Left cardiac atrium (tissue), 4 donors: ENCODE measurements at regions not wholly inside any gene's neighbourhood (a gene's known extent, or its start where the extent isn't known, plus 50 kb on each side); places are given as distances from the start of the nearest gene placed in this dataset.

ENCODE experiments used
- ATAC-seq, 2 donors: fragments of 200-7000 bp; cut with Tn5 transposase; one replicate each; pipeline ENCODE4 v1.9.1; 2020; ENCODE audit warnings: mild to moderate bottlenecking in 2 of 2, moderate library complexity in 2 of 2
- DNase-seq: peaks from one replicate; pipeline ENCODE4 v3.0.0-alpha.2; 2020
- intact Hi-C, 2 donors: fragments of 100-400 bp; cut with DNase I; formaldehyde crosslinking; loops; one replicate each; pipeline versions ENCODE4 v1.14.1 to v1.15.1; 2022 to 2023
- donor health status: DM: no; HTN: yes; CAD: no.
- donor health status: DM: no; HTN: yes; CAD: no; lungs with severe emphysema.
- donor health status: DM: yes; HTN: yes; CAD: no.
- donor health status: Dilated cardiomyopathy.

DNA sequence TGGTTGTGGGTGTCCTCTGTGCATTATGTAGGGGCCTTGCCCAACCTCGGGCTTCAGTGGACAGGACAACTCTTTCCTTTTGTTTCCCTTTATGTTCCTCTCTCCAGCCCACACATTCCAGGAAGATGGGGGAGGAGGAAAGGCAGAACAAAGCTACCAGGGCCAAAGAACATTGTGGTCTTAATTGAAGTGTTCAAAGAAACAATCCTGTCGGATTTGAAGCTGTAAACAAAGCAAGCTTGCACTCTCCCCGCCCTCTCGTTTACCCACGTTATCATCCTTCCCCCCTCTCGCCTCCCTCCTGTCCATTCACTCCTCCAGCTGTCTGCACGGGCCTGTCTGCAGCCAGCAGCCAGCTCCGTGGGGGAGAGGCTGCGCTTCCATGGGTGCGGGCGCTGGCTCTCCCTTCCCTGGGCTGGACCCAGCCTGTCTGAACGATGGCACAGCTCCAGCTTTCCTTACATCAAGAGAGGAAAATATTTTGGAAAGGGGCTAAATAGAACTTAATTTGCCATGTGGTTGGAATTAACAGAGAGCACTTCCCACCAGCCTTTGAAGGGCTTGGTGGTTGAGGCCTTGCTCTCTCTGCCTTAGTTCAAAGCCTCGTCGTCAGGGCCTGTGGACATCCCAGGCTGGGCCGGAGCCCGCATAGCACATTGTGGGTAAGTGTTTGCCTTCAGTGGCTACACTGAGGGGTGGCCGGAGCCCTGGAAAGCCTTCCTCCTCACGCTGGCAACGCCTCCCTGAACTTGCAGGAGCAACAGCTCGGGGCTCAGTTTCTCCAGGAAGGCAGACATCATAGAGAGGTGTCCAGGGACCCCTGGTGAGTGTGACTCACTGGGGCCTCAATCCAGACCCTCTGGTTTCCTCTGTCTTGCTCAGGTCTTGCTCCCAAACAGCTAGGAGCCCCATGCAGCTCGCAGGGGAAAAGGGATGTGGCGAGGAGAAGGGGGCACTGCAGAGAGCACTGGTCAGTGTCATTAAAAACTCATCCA, 60.6 kb upstream of the HS6ST1 start:
- intact Hi-C loops, result no loop called here
- DNase-seq, result peak; percentile 59
- peak; percentile 86 to 93 for ATAC-seq

DNA sequence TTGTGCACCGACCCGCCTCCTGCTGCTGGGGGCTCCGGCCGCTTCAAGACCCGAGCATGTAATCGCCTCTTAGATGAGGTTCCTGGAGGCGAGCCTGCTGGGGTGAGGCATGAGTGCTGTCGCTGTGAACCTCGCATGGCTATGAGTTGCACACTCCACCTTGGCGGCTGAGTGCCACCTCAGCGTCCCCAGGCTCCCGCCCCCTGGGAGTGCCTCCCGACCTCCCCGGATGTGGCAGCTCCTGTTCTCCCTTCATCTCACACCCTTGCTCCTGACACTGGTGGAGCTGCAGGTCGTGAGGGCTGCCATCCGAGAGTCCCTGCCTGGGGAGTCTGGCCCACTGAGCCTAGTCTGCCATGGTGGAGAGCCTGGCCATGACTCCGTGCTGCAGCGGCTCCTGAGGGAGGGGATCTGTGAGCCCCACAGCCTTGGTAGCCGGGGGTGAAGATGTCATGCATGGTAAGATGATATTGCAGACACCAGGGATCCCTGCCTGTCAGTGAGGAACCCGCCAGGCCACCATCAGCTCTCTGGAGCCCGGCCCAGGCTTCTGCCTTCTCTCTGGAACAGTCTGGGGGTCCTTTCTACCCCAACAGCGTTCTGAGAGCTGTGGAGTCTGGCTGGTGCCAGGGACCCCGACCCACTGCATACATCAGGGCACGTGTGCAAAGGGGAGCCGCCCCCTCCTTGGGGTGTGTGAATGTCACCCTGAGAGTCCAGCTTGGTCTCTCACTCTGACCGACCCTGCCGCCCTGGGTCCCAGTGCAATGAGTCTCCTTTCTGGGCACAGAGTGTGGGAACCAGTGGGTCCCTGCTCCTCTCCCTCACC, 61.6 kb upstream of the HS6ST1 start:
- intact Hi-C loops, result no loop called here
- ATAC-seq (no peak), DNase-seq (no peak)

DNA sequence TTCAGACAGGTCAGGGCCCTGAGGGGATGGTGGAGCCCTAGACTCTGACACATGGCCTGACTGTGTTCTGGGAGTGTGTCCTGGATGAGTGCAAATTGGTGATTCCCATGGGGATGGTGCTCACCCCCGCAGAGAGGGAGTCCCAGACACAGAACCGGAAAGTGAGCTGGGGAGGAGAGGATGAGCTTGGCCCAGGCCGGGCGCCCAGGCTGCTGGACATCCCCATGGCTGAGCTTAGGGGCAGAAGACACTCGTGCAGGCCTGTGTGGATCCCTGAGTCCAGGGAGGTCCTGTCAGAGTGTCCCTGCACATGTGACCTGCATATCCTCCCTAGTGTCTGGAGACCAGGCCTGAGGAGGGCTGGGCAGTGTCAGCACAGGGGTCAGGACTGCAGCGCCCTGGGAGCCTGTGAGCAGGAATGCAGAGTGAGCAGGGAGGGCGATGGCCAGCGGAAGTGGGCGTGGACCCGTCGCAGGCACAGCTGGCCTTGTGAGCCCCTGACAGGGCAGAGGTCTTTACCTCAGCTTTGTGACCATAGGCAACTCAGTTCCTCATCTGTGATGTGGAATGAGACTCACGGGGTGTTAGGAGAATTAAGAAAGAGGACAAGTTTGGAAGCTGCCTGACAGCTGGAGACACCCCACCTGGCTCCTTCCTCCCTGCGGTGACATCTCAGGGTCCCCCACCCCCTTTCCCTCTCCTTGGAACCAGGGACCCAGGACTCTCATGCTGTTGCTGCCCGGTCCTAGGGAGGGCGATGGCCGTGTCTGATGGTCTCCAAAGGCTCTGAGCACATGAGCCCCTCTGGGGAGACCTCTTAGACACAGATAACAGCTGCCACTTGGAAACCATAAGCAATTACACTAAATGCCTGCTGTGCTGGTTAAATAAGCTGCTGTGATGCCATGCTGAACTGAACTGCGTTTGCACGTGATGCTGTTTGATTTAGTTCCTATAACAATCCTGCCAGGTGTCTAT, 62.6 kb upstream of the HS6ST1 start:
- ATAC-seq (no peak), DNase-seq (no peak)
- intact Hi-C loops, result no loop called here

DNA sequence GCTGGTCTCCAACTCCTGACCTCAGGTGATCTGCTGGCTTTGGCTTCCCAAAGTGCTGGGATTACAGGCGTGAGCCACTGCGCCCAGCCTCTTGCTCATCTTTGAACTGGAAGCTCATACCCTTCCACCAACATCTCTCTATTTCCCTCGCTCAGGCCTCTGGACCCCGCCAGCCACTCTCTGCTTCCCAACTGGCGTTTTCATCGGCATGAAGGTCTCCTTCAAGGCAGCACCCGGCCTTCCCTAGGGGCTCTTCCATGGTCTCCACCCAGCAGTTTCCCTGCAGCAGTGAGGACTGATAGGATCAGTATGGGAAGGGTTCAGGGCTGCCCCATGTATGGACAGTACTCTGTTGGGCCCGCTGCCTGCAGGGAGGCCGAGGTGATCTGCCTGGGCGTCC, 65.8 kb upstream of the HS6ST1 start:
- intact Hi-C loops, result no loop called here
- no peak for DNase-seq
- no peak for ATAC-seq

DNA sequence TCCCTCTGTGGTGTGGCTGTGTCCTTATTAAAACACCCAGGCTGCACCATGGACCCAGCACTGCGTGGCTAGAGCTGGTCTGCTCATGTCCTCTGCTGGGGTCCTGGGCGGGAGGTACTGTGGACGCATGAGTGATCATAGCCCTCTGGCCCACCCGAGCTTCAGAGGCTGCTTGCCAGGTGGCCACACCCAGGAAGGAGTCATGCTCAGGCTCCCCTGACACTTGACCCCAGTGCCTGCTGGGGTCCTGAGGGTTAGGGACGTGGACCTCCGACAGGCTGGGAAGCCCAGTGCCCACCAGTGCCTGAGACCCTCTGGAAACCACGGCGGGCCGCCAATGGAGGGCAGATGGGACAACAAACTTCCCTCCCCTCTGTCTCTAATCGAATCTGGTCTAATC, 66.3 kb upstream of the HS6ST1 start:
- no peak for DNase-seq
- intact Hi-C loops, result no loop called here

DNA sequence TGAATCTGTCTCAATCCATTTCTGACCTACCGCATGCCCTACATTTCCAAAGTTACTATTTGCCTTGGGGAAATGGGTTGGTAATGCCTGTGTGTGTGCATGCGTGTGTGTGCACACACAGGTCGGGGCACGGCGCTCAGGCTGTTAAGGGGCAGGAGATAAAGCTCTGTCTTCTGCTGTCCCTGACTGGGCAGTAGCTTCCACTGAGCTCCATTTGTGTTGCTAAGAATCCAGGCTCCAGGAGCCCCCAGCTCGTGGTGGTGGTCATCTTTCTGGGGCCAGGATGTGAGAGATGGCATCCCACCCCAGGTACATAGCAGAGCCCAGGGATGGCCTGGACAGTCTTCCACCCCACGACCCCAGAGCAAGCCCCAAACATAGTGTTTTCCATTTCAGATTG, 66.7 kb upstream of the HS6ST1 start:
- ATAC-seq (no peak), DNase-seq (no peak)
- intact Hi-C loops, result no loop called here

More for the DNA sequence above, 66.3 kb upstream of the HS6ST1 start:
- no peak for ATAC-seq

DNA sequence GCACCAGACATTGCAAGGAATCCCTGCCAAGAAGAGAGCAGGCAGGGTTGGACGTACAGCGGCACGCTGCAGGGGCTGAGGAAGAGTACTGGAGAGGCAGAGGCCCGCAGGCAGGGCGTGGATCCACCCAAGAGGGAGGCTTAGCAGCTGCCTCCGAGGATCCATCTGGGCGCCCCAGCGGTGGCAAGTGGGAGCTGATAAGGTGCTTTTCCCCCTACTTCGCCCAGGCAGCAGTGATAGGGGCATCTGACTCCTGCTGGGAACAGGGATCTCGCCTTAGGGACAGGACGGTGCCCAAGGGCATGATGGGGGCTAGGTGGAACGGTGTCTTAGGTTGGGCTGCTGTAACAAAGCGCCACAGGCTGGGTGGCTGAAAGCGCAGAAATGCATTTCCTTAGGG, 67.4 kb upstream of the HS6ST1 start:
- intact Hi-C loops, result no loop called here
- DNase-seq, result no peak
- no peak for ATAC-seq

DNA sequence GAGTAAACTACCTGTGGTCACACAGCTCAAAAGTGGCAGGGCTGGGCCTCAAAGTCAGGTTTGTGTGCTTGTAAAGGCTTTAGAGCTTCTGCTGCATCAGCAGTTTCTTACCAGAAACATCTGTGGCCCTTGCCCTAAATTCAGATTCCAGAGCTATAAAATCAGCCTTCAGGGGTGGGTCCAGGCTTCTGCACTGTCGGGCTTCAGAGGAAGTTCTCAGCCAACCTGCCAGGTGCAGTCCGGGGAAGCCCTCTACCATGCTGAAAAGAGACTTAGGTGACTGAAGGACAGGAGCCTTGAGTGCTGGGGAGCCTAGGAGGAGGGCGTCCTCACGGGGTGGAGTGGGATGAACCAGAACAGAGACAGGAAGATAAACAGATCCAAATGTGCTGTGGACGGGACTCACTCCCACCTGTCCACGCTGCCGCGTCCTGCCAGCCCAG, 69.9 kb upstream of the HS6ST1 start:
- ATAC-seq (no peak), DNase-seq (no peak)
- intact Hi-C loops, result no loop called here

DNA sequence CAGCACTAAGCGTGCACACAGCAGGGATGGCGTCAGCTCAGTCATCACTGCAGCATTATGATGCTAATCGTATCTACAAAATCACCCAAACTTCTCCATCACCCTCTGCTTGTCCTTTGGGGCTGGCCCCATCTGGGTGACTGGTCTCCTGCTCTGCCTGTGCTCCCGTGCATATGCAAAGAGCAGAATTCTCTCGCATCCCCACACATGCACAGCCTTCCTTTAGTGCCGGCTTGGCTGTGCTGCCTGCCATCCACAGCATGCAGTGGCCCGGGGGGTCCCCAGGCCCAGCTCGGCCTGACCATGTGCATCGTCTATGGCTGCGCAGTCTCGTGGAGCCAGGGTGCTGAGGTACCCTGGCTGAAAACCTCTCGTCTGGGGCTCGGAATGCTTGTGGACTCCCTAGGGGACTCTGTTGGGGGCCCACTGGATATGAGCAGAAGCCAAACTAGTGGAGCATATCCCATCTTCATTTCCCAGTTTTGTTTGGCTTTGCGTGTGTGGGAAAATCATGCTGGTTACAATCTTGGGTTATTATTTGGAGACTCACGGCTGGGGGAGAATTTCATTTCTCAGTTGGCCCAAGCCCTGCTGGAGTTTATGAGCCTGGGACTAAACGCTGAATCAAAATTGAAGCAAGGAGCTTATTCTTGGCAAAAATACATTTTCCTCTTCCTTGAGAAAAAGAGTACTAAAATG, 70.9 kb upstream of the HS6ST1 start:
- DNase-seq, result no peak
- peak in 1 of 2 donors; percentile 73 for ATAC-seq
- intact Hi-C loops, result no loop called here

DNA sequence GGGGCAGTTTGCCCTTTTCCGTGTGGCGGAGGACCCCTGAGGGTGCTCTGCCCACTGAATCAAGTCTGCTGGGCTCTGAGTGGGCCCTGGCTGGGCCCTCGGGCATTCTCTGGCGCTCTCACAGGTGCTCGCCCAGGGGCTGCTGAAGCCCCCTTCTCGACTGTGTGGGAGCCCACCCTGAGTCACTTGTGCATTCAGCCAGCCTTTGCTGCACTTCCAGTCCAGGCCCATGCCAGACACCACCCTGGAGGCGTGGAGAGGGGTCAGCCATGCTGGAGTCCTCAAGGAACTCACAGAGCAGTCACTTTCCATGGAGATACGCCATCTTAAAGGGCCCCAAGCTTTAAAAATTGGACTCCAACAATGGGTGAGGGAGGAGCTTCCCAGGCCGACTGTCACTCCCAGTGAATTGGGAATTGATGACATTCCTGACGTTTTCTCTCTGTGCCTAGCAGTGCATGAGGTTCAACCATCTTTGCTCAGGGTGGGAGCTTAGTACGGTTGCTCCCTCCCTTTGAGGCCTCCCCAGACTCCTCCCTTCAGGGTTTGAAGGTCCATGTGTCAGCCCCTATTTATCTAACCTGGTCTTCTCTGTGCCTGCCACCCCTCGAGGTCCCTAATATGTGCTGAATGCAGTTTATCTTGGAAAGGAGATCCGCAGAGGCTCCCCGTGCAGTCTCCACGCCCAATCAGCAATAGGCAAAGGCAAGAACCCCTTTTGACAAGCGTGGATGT, 71.8 kb upstream of the HS6ST1 start:
- ATAC-seq (peak in 1 of 2 donors; percentile 18), DNase-seq (no peak)
- intact Hi-C loops, result no loop called here

DNA sequence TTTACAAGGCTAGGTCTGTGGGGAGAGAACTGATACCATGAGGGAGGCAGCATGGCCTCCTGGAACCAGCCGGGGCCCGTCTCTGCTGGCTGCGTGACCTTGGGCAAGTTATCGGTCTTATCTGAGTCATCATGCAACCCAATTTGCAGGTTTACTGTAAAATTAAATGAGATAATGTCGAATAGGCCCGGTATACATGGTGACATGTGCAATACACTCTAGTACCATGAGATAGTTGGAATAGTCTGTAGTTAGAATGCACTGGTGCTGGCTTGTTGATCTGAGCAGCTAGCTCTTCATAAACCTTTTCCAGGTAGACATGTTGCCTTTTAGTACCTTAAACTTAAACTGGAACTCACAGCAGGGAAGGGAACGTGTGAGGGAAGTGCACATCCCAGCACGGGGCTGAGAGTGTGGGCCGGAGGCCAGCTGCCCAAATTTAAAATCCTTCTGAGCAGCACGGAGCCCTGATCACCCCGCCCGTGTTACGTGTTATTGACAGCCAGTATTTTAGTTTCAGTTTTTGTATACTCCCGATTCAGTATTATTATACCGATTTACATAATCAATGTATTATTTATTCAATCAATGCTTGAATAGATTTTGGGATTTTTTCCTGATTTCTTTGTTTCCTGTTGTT, 72.4 kb upstream of the HS6ST1 start:
- ATAC-seq (no peak), DNase-seq (no peak)
- intact Hi-C loops, result no loop called here

DNA sequence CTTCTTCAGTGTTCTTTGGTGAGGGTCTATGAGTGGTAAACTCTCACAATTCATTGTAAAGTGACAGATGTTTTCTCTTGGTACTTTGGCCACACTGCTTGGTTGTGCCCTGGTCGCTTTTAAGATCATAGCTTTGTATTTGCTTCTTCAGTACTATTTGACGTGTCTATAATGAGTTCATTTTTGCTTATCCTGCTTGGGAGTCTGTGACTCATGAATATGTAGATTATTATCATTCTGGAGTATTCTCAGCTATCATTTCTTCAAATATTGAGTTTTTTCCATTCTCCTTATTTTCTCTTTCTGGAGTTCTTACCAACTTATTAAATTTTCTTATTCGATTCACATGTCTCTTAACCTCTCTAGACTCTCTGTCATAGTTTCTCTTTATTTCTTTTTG, 73.0 kb upstream of the HS6ST1 start:
- DNase-seq (no peak), ATAC-seq (no peak)
- intact Hi-C loops, result no loop called here

DNA sequence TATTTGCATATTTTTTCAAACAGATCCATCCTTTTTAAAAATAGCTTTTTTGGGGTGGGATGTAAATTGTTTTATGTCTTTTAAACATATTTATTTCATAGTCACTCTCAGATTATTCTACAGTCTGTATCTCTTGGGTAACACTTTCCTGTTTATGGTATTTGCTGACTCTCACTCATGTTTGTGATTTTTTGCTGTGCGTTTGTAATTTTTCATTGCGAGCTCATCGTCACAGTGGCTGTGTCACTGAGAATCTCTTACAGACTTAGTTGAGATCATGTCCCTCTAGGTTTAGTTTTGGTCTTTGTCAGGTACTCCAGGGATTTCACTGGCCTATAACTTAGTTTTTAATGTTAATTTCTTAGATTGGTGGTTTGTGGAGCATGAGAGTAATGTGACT, 73.5 kb upstream of the HS6ST1 start:
- intact Hi-C loops, result no loop called here
- DNase-seq (no peak), ATAC-seq (no peak)

DNA sequence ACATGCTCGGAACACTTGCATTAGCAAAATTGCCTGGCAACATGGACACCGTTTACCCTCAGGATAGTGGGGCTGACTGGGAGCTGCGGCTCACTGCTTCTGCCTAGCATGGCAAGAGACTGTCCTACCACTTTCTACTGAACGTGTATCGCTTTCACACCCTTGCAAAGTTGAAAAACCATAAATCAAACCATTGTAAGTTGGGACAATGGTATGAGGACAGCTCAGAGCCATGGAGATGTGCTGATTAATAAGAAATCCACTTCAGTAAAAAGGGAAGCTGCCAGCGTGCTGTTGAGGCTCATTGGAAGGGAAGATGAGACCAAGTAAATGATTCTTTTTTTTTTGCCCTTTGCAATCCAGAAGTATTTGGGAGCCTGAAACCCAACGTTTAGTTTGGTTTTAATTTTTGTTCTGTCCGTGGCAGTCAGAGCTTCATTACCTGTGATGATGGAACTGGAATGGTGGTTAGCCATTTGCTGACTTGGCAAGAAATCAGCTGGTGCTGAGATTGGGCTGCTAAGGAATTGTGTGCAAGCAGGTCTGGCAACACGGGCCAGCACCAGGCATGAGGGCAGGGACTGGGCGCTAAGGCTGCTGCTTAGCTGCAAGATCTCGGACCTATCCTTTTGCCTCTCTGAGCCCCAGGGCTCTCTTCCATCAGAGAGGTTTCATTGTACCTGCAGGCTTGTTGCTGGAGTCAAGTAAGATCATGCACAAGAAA, 75.5 kb upstream of the HS6ST1 start:
- ATAC-seq, result no peak
- intact Hi-C loops, result no loop called here
- DNase-seq, result no peak

DNA sequence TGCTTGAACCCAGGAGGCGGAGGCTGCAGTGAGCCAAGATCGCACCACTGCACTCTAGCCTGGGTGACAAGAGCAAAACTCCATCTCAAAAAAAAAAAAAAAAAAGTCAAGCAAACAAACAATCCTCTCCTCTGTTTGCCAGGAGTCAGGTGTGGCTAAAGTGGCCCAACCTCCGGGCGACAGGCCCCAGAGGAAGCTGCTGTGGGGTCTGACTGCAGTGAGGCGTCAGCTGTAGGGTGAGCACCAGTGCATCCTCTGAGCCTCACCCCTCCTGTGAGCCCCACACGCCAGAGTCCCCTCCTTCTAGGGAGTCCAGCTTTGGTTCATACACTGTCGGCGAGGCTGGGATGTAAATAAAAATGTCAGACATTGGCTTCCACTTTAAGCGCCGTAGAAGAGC, 76.5 kb upstream of the HS6ST1 start:
- no peak for ATAC-seq
- intact Hi-C loops, result no loop called here
- DNase-seq, result no peak

DNA sequence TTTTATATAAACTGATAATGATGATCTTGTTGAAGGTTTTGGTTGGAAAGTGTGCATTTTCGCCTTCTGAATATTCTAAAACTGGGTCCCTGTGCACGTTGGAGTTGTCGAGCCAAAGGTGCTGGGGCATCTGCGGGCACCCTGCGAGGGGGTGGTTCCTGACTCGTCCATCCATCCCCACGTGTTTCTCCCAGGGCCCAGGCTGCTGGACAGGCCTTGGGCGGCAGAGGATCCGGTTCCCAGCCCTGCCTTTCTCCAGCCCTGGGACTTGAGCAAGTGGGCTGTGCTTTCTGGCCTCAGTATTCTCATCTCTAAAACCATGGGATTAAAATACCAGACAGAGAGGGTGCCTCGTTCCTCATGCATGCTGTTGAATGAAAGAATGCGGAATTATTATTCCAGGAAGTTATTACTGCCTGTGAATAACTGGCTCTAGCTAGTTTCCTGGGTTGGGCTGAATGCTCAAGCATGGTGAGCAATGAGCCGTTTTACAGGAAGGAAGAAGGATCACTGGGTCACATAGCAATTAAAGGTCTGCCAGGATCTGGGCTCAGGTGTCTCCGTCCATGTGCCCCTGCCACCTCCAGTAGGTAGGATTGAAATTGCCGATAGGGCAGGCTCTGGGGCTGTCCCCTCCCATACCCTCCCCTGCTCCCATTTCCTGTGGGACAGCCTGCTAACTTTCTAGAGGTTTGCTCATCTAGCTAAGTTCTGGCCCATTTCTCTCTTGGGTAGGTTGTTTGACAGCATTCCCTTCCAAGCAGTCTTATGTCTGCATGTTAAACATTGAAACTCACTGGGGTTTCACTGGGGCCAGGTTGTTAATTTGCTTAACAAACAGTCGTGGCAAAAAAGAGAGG, 77.2 kb upstream of the HS6ST1 start:
- DNase-seq (no peak), ATAC-seq (no peak)
- intact Hi-C loops, result no loop called here
